ENCODE measurements at regions not wholly inside any gene's neighbourhood (a gene's known extent, or its start where the extent isn't known, plus 50 kb on each side); places are given as distances from the start of the nearest gene placed in this dataset.

DNA sequence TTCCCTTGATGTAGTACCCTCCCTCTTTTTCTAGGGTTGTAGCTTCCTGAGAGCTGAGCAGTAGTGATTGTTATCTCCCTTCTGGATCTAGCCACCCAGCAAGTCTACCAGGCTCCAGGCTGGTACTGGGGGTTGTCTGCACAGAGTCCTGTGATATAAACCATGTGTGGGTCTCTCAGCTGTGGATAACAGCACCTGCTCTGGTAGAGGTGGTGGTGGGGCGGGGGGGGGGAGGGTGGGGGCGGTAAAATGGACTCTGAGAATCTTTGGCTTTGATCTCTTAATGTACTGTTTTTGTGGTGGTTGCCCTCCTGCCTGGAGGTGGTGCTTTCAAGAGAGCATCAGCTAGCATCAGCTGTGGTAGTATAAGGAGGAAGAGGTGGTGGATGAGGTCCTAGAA lies 302.0 kb upstream of the CHRM2 start (continued):
- TF ChIP-seq TAF1 (conservative IDR thresholded peaks at IDR 0.05), result no peak
- TF ChIP-seq YY1 (IDR thresholded peaks at IDR 0.05), result no peak
- TF ChIP-seq SP1 (IDR thresholded peaks at IDR 0.05), result no peak
- no peak for TF ChIP-seq JUND (IDR thresholded peaks at IDR 0.05)
- TF ChIP-seq FOXA1 (IDR thresholded peaks at IDR 0.05), result no peak
- no peak for TF ChIP-seq EGR1 (IDR thresholded peaks at IDR 0.05; ENCODE audit: low read depth in 2 of 2)
- TF ChIP-seq, protein P1, sequence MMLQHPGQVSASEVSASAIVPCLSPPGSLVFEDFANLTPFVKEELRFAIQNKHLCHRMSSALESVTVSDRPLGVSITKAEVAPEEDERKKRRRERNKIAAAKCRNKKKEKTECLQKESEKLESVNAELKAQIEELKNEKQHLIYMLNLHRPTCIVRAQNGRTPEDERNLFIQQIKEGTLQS (IDR thresholded peaks at IDR 0.05), result no peak
- TF ChIP-seq, protein P2, sequence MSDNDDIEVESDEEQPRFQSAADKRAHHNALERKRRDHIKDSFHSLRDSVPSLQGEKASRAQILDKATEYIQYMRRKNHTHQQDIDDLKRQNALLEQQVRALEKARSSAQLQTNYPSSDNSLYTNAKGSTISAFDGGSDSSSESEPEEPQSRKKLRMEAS (IDR thresholded peaks at IDR 0.05), result no peak
- TF ChIP-seq NR2F2 (IDR thresholded peaks at IDR 0.05), result no peak
- no peak for TF ChIP-seq HNF4G (IDR thresholded peaks at IDR 0.05)
- no peak for TF ChIP-seq RXRA (IDR thresholded peaks at IDR 0.05)

DNA sequence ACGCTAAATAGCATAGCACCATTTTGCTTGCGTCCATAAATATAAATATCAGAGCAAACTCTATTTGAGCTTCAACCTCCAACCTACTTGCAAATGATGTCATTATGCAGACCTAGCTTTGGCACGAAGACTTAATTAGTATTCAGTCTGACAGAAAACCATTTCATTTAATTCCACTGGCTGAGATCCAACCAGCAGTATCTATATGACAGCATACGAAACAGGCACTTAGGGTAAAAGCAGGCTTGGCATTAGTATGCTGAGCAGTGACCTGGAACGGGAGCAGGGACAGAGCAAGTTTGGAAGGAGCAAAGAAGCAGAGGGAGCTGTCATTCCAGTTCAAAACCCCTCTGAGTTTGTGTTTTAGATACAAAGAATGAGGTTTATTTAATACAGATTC lies 312.5 kb upstream of the CHRM2 start:
- 66% methylated on average over 5 of the region's 5 CpGs for WGBS
- no peak for DNase-seq (ENCODE audit: low spot score)
- Histone ChIP-seq H3K27me3 (ENCODE audit: control insufficient read depth in 4 of 4, insufficient read depth in 4 of 4, low read length in 3 of 4) (no peaks in the 10 kb centered on the region), H3K4me3 (ENCODE audit: low read depth in 1 of 3, low read length in 3 of 3) (no peak overlapping the region), H3K9ac (ENCODE audit: low read depth in 1 of 2, low read length in 2 of 2) (no peak overlapping the region), H3K9me3 (ENCODE audit: control insufficient read depth in 4 of 4, low read length in 3 of 4) (no peaks in the 10 kb centered on the region), H3K4me1 (ENCODE audit: control insufficient read depth in 4 of 4, insufficient read depth in 4 of 4, low read length in 3 of 4) (no peaks in the 10 kb centered on the region), H3K27ac (ENCODE audit: low read depth in 1 of 2, low read length in 2 of 2) (no peak overlapping the region), H3K36me3 (ENCODE audit: control insufficient read depth in 4 of 4, insufficient read depth in 3 of 4, low read depth in 1 of 4, low read length in 3 of 4) (no peaks in the 10 kb centered on the region)
- no peak for TF ChIP-seq RAD21 (IDR thresholded peaks at IDR 0.05)
- TF ChIP-seq EGR1 (IDR thresholded peaks at IDR 0.05; ENCODE audit: low read depth in 2 of 2), result no peak
- TF ChIP-seq, protein P3, sequence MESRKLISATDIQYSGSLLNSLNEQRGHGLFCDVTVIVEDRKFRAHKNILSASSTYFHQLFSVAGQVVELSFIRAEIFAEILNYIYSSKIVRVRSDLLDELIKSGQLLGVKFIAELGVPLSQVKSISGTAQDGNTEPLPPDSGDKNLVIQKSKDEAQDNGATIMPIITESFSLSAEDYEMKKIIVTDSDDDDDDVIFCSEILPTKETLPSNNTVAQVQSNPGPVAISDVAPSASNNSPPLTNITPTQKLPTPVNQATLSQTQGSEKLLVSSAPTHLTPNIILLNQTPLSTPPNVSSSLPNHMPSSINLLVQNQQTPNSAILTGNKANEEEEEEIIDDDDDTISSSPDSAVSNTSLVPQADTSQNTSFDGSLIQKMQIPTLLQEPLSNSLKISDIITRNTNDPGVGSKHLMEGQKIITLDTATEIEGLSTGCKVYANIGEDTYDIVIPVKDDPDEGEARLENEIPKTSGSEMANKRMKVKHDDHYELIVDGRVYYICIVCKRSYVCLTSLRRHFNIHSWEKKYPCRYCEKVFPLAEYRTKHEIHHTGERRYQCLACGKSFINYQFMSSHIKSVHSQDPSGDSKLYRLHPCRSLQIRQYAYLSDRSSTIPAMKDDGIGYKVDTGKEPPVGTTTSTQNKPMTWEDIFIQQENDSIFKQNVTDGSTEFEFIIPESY (IDR thresholded peaks at IDR 0.05), result no peak
- TF ChIP-seq, protein P4, sequence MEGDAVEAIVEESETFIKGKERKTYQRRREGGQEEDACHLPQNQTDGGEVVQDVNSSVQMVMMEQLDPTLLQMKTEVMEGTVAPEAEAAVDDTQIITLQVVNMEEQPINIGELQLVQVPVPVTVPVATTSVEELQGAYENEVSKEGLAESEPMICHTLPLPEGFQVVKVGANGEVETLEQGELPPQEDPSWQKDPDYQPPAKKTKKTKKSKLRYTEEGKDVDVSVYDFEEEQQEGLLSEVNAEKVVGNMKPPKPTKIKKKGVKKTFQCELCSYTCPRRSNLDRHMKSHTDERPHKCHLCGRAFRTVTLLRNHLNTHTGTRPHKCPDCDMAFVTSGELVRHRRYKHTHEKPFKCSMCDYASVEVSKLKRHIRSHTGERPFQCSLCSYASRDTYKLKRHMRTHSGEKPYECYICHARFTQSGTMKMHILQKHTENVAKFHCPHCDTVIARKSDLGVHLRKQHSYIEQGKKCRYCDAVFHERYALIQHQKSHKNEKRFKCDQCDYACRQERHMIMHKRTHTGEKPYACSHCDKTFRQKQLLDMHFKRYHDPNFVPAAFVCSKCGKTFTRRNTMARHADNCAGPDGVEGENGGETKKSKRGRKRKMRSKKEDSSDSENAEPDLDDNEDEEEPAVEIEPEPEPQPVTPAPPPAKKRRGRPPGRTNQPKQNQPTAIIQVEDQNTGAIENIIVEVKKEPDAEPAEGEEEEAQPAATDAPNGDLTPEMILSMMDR (IDR thresholded peaks at IDR 0.05; ENCODE audit: low read depth, low read length, missing input control), result no peak
- TF ChIP-seq, protein P2 (IDR thresholded peaks at IDR 0.05), result no peak
- TF ChIP-seq HNF4A (conservative IDR thresholded peaks at IDR 0.05), result no peak

DNA sequence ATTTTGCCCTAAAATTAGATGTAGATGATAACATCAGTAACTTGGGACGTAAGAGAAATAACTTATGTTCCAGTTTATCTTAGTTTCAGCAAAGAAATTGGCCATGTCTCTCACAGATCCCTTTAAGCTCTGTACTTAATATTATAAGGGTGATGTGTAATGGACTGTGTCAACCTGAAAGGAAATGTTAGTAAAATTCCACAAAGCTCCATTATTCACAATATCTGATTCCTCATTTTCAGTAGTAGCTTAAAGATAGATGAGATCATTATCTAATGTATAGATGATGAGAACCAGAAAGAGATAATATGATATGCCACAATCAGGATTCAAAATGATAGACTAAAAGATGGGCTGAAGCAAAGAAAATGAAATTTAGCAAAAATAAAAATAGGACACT lies 316.8 kb upstream of the CHRM2 start:
- H3K9me3 ChIP-seq (ENCODE audit: control insufficient read depth in 4 of 4, low read length in 3 of 4), result no peaks in the 10 kb centered on the region
- WGBS, result 75% methylated on average over 1 of the region's 1 CpG
- H3K9ac ChIP-seq (ENCODE audit: low read depth in 1 of 2, low read length in 2 of 2), result no peak overlapping the region
- no peak for TF ChIP-seq GABPA (IDR thresholded peaks at IDR 0.05 in 1 of 2, conservative IDR thresholded peaks at IDR 0.05 in 1 of 2)
- no peaks in the 10 kb centered on the region for H3K4me1 ChIP-seq (ENCODE audit: control insufficient read depth in 4 of 4, insufficient read depth in 4 of 4, low read length in 3 of 4)
- no peak overlapping the region for H3K27ac ChIP-seq (ENCODE audit: low read depth in 1 of 2, low read length in 2 of 2)
- no peak for DNase-seq (ENCODE audit: low spot score)
- H3K4me3 ChIP-seq (ENCODE audit: low read depth in 1 of 3, low read length in 3 of 3), result no peak overlapping the region
- H3K27me3 ChIP-seq (ENCODE audit: control insufficient read depth in 4 of 4, insufficient read depth in 4 of 4, low read length in 3 of 4), result no peaks in the 10 kb centered on the region
- no peaks in the 10 kb centered on the region for H3K36me3 ChIP-seq (ENCODE audit: control insufficient read depth in 4 of 4, insufficient read depth in 3 of 4, low read depth in 1 of 4, low read length in 3 of 4)

Data from liver (tissue), 8 donors.